GM12878 (cell line): ENCODE measurements at regions not wholly inside any gene's neighbourhood (a gene's known extent, or its start where the extent isn't known, plus 50 kb on each side); places are given as distances from the start of the nearest gene placed in this dataset.

Experiments used
- ATAC-seq: fragments of 200-7000 bp; cut with Tn5 transposase; 3 replicates; pipeline ENCODE4 v1.9.1; 2020; ENCODE audit warnings: mild to moderate bottlenecking, moderate library complexity
- BruUV-seq: library from RNA; stranded (reverse); fragments of 400-500 nt; replicated peaks from 2 replicates; lab custom pipeline; 2021; lab: Mats Ljungman, UMichigan
- CTCF ChIA-PET: fragments of 300-600 bp; sonication (Branson Sonifier 250); formaldehyde crosslinking; extraction: SDS; loops from one replicate; lab custom pipeline; 2021; ENCODE audit warnings: inconsistent platforms; lab: Yijun Ruan, JAX
- POLR2A ChIA-PET: fragments of 350-600 bp; formaldehyde crosslinking; extraction: SDS; loops from one replicate; lab custom pipeline; 2021; ENCODE audit warnings: inconsistent platforms; lab: Charles Lee
- RAD21 ChIA-PET: fragments of 300-600 bp; sonication (Branson Sonifier 250); formaldehyde crosslinking; loops from one replicate; lab custom pipeline; 2023; ENCODE audit warnings: antibody characterized with exemption; ENCODE audit not compliant: unreplicated experiment; lab: Charles Lee
- SMC1A ChIA-PET: fragments of 300-600 bp; sonication (Branson Sonifier 250); formaldehyde crosslinking; loops from one replicate; lab custom pipeline; 2023; ENCODE audit not compliant: unreplicated experiment, uncharacterized antibody; lab: Charles Lee
- DNase-seq: peaks from one replicate; pipeline ENCODE4 v3.0.0-alpha.2; 2011; ENCODE audit warnings: low read depth, low spot score
- FAIRE-seq: peaks from 3 replicates; lab custom pipeline; 2011; peaks lifted over from hg19 to GRCh38; lab: Jason Lieb, UNC
- H2AFZ ChIP-seq: 2 replicates; pipeline ENCODE4 v1.6.0; 2011; ENCODE audit warnings: low read depth, low read length, control low read depth; ENCODE audit not compliant: control insufficient read depth
- H3K27ac ChIP-seq: 2 replicates; pipeline ENCODE4 v1.5.1; 2011; ENCODE audit warnings: control low read depth; ENCODE audit not compliant: control insufficient read depth, insufficient read depth
- H3K27me3 ChIP-seq, 2 experiments: replicated peaks in 1 of 2; 2 replicates each; pipeline versions ENCODE4 v1.6.0 to v1.6.1; 2011; ENCODE audit warnings: low read length in 1 of 2; ENCODE audit not compliant: control insufficient read depth in 2 of 2, insufficient read depth in 2 of 2
- H3K36me3 ChIP-seq, 2 experiments: 2 replicates each; pipeline ENCODE4 v1.5.1; 2011; ENCODE audit warnings: low read length in 1 of 2; ENCODE audit not compliant: control insufficient read depth in 2 of 2, insufficient read depth in 2 of 2
- H3K4me1 ChIP-seq: 2 replicates; pipeline ENCODE4 v1.6.1; 2011; ENCODE audit warnings: mild to moderate bottlenecking, low read length, moderate library complexity, mixed read lengths; ENCODE audit not compliant: control insufficient read depth, insufficient read depth
- H3K4me2 ChIP-seq: 2 replicates; pipeline ENCODE4 v1.6.0; 2011; ENCODE audit warnings: control low read depth; ENCODE audit not compliant: control insufficient read depth, insufficient read depth
- H3K4me3 ChIP-seq: fragments of 200-600 bp; sonication (generic); 2 replicates; pipeline ENCODE4 v1.5.1; 2016
- H3K79me2 ChIP-seq: 2 replicates; pipeline ENCODE4 v1.6.0; 2011; ENCODE audit warnings: low read length; ENCODE audit not compliant: control insufficient read depth, insufficient read depth
- H3K9ac ChIP-seq: 2 replicates; pipeline ENCODE4 v1.8.0; 2011; ENCODE audit warnings: low read length, control low read depth, mixed read lengths; ENCODE audit not compliant: control insufficient read depth, insufficient read depth
- H3K9me3 ChIP-seq: replicated peaks from 3 replicates; pipeline ENCODE4 v1.5.1; 2011; ENCODE audit warnings: mild to moderate bottlenecking, low read length; ENCODE audit not compliant: control insufficient read depth, insufficient read depth
- H4K20me1 ChIP-seq: 2 replicates; pipeline ENCODE4 v1.6.0; 2011; ENCODE audit not compliant: control insufficient read depth, insufficient read depth
- ASH2L ChIP-seq: fragments of 300-600, 200-600 bp; sonication (generic); IDR thresholded peaks from 2 replicates; pipeline ENCODE4 v1.6.1; 2017; ENCODE audit warnings: low read depth, mild to moderate bottlenecking, borderline replicate concordance
- BCLAF1 ChIP-seq: fragments of 450-650 bp; IDR thresholded peaks from 2 replicates; pipeline ENCODE4 v1.6.1; 2017; ENCODE audit warnings: antibody characterized with exemption, mild to moderate bottlenecking, moderate library complexity
- CBX3 ChIP-seq: fragments of 200-600 bp; sonication (generic); IDR thresholded peaks from 2 replicates; pipeline ENCODE4 v1.6.1; 2016; ENCODE audit warnings: low read depth, borderline replicate concordance
- CREM ChIP-seq: IDR thresholded peaks from 2 replicates; pipeline ENCODE4 v1.6.1; 2014; ENCODE audit warnings: antibody characterized with exemption, low read depth
- EGR1 ChIP-seq, 2 experiments: IDR thresholded peaks; 1 replicate in 1 of 2; 2 replicates in 1 of 2; pipeline ENCODE4 v1.6.1; 2011 to 2012; ENCODE audit warnings: low read depth in 2 of 2, low read length in 2 of 2, borderline replicate concordance in 1 of 2, mild to moderate bottlenecking in 1 of 2, moderate library complexity in 1 of 2
- FOXM1 ChIP-seq: IDR thresholded peaks from 2 replicates; pipeline ENCODE4 v1.6.1; 2012; ENCODE audit warnings: low read depth, mild to moderate bottlenecking, inconsistent platforms, low read length, moderate library complexity
- GATAD2B ChIP-seq: fragments of 450-650 bp; conservative IDR thresholded peaks from 2 replicates; pipeline ENCODE4 v1.6.1; 2017; ENCODE audit warnings: low read depth, mild to moderate bottlenecking, moderate library complexity
- IKZF2 ChIP-seq, 2 experiments: fragments of 450-650 bp; IDR thresholded peaks; 2 replicates each; pipeline ENCODE4 v1.6.1; 2017; ENCODE audit warnings: mild to moderate bottlenecking in 2 of 2, moderate library complexity in 2 of 2
- KLF5 ChIP-seq: fragments of 450-650 bp; IDR thresholded peaks from 2 replicates; pipeline ENCODE4 v1.6.1; 2014; ENCODE audit warnings: mild to moderate bottlenecking; ENCODE audit not compliant: partially characterized antibody
- MYC ChIP-seq: IDR thresholded peaks from 2 replicates; pipeline ENCODE4 v1.6.1; 2011; ENCODE audit warnings: mild to moderate bottlenecking, low read length, moderate library complexity, inconsistent platforms; ENCODE audit not compliant: insufficient read depth, insufficient replicate concordance, insufficient read length, severe bottlenecking
- POLR2AphosphoS2 ChIP-seq: IDR thresholded peaks from 2 replicates; pipeline ENCODE4 v1.6.1; 2011; ENCODE audit warnings: low read depth, mild to moderate bottlenecking, low read length, improper control_type of control experiment, moderate library complexity
- RAD51 ChIP-seq: fragments of 450-650 bp; IDR thresholded peaks from 2 replicates; pipeline ENCODE4 v1.6.1; 2016; ENCODE audit warnings: moderate library complexity, mild to moderate bottlenecking, inconsistent platforms
- RELA ChIP-seq: fragments of 450-650 bp; IDR thresholded peaks from 2 replicates; pipeline ENCODE4 v1.8.0; 2014; ENCODE audit warnings: borderline replicate concordance; ENCODE audit not compliant: partially characterized antibody
- TCF3 ChIP-seq: IDR thresholded peaks from 2 replicates; pipeline ENCODE4 v1.6.1; 2012; ENCODE audit warnings: low read depth, mild to moderate bottlenecking, low read length, borderline replicate concordance; ENCODE audit not compliant: insufficient read depth
- WGBS: methylation state at CpG from one replicate; pipeline ENCODE4 v1.1.6; 2016; ENCODE audit warnings: low lambda C conversion rate; ENCODE audit not compliant: insufficient replicate concordance, insufficient coverage; ENCODE audit errors: missing lambda C conversion rate; 5-methylcytosine and 5-hydroxymethylcytosine counted together
- in situ Hi-C: fragments of 300-500 bp; cut with MboI; formaldehyde crosslinking; loops from 9 replicates; pipeline ENCODE4 v1.14.3; 2018; ENCODE audit warnings: mixed read lengths
- intact Hi-C: fragments of 100-400 bp; cut with micrococcal nuclease; formaldehyde crosslinking; loops from one replicate; pipeline ENCODE4 v1.14.2; 2022; ENCODE audit not compliant: unreplicated experiment
- TF ChIP-seq, protein P1 (sequence below): IDR thresholded peaks from 2 replicates; pipeline ENCODE4 v1.6.1; 2011; ENCODE audit warnings: low read depth, low read length, improper control_type of control experiment, borderline replicate concordance

- Histone ChIP-seq H3K9me3 (no peaks in the 10 kb centered on the region), H2AFZ (no peak overlapping the region), H4K20me1 (no peaks in the 10 kb centered on the region), H3K4me2 (no peak overlapping the region), H3K36me3 (no peaks in the 10 kb centered on the region), H3K79me2 (no peaks in the 10 kb centered on the region), H3K4me1 (no peaks in the 10 kb centered on the region), H3K9ac (no peak overlapping the region), H3K4me3 (no peak overlapping the region), H3K27me3 (no peaks in the 10 kb centered on the region; a peak in 1 of 4 replicates), H3K27ac (no peak overlapping the region)
- intact Hi-C loops: no loop called here
- DNase-seq (no peak), FAIRE-seq (no peak), ATAC-seq (no peak)
- BruUV-seq: no TSS peak
- ChIA-PET CTCF (no interaction called here), RAD21 (no interaction called here), POLR2A (no interaction called here), SMC1A (no interaction called here)
- WGBS: 19% methylated on average over 10 of the region's 10 CpGs
- no peak for TF ChIP-seq GATAD2B
- no peak for TF ChIP-seq TCF3
- TF ChIP-seq RELA: no peak
- TF ChIP-seq, protein P1, sequence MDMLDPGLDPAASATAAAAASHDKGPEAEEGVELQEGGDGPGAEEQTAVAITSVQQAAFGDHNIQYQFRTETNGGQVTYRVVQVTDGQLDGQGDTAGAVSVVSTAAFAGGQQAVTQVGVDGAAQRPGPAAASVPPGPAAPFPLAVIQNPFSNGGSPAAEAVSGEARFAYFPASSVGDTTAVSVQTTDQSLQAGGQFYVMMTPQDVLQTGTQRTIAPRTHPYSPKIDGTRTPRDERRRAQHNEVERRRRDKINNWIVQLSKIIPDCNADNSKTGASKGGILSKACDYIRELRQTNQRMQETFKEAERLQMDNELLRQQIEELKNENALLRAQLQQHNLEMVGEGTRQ: no peak
- no peak for TF ChIP-seq POLR2AphosphoS2
- no peak for TF ChIP-seq RAD51
- in situ Hi-C loops: no loop called here
These were observed 147.7 kb upstream of the WSCD1 start for GRCh38 chr17:5922476-5922875.

DNA sequence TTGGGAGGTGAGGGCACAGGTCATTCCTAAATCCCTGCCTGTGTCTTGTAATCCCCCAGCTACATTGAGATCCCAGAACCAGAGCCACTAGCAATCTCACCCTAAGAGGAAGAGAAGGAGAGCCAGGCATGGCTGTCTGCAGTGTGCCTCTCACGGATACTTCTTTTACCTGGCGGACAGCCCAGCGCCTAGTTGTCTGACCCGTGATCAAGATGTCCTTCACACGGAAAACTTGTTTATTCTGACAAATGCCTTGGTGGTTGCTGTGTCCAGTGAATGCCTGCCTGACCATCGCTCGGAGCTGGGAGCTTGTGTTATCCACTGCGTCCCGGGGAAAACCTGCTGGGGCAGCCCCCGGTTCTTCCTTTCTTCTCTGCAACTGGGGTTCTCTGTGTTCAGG is 140.5 kb upstream of the WSCD1 start:
- Histone ChIP-seq H2AFZ (no peak overlapping the region), H3K4me3 (no peak overlapping the region), H3K27me3 (no peaks in the 10 kb centered on the region), H3K36me3 (no peaks in the 10 kb centered on the region), H3K4me2 (no peak overlapping the region), H3K4me1 (no peaks in the 10 kb centered on the region), H3K9me3 (no peaks in the 10 kb centered on the region), H3K27ac (no peak overlapping the region), H3K9ac (no peak overlapping the region), H3K79me2 (no peaks in the 10 kb centered on the region), H4K20me1 (no peaks in the 10 kb centered on the region)
- DNase-seq (no peak), FAIRE-seq (no peak), ATAC-seq (no peak)
- SMC1A ChIA-PET: no interaction called here
- RAD21 ChIA-PET: no interaction called here
- WGBS: 79% methylated on average over 10 of the region's 10 CpGs
- in situ Hi-C loops: no loop called here
- POLR2A ChIA-PET: interaction anchor here (0.6 kb wide), 1 partner anchor 11 kb away, joined by 7 read pairs; no protein-coding TSS in a partner anchor
- CTCF ChIA-PET: interaction anchor here (0.6 kb wide), 1 partner anchor 177 kb away, joined by 3 read pairs; no protein-coding TSS in a partner anchor
- intact Hi-C loops: no loop called here
- no TSS peak for BruUV-seq
- TF ChIP-seq EGR1 (IDR thresholded peaks at IDR 0.05; ENCODE audit: borderline replicate concordance in 1 of 2, low read depth in 2 of 2, low read length in 2 of 2) (no peak), BCLAF1 (no peak), MYC (no peak), CBX3 (no peak), CREM (no peak), FOXM1 (no peak), IKZF2 (IDR thresholded peaks at IDR 0.05) (no peak), TCF3 (no peak), KLF5 (no peak), ASH2L (no peak)
